GM19023 (cell line): ENCODE measurements at regions not wholly inside any gene's neighbourhood (a gene's known extent, or its start where the extent isn't known, plus 50 kb on each side); places are given as distances from the start of the nearest gene placed in this dataset.
"Not testable (repeated sequence)": the region's sequence is repeated elsewhere in the genome, so short reads cannot be mapped to it uniquely, and the experiment has no call there.

Experiments used
- ATAC-seq: cut with Tn5 transposase; IDR thresholded peaks from one replicate; pipeline ENCODE4 v1.9.1; 2021; ENCODE audit warnings: mild to moderate bottlenecking, moderate library complexity; ENCODE audit not compliant: unreplicated experiment

DNA sequence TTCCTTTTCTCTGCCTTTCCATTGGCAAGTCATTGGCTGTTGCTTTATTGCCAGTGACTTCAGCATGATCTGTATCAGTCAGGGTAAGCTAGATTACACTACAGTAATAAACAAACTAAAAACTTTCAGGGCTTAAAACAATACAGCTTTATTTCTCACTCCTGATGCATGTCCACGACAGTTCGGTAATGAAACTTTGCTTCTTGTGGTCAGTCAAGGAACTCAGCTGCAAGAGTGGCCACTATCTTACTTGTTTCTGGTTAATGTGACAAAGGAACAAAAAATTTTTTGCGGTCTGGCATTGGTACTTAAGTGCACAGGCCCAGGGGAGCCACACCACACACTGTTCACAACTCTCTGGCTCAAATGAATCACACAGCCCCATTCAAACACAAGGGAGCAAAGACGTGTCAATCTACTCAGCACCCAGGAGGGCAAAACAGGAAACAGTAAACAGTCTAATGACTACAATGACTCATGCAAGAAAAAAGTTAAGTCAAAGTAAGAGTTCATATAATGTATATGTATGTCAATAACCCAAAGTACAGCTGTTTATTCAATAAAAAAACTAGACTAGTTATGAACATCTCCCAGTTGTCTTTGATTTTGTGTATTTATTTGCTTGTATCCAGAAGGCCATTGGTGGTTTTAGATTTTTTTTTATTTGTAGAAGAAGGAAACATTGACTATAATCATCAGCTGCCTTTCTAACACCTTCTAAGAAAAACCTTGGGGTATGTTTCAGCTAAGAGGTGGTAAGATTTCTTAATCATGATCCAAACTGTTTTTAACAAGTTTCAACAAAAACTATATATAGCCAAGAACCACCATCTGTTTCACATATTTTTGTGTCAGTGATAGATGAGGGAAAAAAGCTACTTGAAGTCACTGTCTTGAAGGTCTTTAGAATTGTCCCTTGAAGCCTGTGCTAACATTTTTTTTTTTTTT lies 134.4 kb upstream of the FAM3C start:
- ATAC-seq = peak; percentile 99

DNA sequence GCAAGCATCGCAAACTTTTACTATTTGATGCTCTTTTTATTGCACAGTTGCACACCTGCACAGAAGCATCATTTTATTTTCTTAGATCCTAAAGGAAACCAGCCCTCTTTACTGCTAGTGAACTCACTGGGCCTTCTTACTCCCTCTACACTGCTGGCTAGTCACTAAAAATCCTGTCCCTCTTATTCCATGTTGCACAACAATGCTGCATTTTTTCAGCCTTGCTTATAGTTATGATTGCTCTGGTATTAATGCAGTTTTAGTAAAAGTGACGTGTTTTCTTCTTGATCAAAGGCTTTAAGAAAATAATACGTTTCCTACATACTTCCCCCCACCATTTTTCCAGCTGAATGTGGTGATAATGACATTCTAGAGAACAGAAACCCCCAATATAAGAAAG lies 132.9 kb upstream of the FAM3C start:
- ATAC-seq = no peak

DNA sequence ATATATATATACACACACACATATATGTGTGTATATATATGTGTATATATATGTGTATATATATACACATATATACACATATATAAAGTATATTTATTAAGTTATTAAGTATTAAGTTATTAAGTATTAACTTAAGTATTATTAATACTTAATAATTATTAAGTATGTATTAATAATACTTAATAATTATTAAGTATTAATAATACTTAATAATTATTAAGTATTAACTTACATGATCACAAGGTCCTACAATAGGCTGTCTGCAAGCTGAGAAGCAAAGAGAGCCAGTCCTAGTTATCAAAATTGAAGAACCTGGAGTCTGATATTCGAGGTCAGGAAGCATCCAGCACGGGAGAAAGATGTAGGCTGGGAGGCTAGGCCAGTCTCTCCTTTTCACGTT lies 130.1 kb upstream of the FAM3C start:
- not testable (repeated sequence) for ATAC-seq

DNA sequence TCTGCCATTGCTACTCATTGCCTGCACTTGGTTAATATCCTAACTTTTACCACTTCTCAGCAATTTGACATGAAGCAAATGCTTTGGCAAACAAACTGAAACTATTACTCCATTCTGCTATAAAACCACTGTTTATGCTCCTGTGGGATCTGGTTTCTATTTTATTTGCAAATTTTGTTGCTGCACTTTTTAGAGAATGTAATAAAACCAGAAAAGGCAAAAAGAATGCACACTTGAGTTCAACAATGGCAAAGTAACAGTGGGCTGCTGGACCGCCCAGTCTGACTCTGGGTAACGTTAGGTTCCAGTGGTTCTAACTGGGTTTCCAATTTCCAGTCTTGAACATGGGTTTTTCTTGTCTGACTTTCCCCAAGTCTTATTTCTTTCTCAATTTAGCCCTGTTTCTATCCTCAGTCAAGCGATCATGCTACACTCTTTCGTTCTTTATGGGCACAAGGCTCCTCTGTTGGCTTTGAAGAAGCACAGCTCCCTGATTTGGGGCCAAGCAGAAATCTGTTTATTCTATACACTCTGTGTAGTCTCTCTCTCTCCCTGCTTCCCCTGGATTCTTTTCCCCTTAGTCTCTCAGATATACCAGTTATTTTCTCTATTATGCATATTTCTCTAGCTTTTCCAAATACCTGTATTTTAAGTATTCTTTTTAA lies 129.2 kb upstream of the FAM3C start:
- ATAC-seq = no peak

DNA sequence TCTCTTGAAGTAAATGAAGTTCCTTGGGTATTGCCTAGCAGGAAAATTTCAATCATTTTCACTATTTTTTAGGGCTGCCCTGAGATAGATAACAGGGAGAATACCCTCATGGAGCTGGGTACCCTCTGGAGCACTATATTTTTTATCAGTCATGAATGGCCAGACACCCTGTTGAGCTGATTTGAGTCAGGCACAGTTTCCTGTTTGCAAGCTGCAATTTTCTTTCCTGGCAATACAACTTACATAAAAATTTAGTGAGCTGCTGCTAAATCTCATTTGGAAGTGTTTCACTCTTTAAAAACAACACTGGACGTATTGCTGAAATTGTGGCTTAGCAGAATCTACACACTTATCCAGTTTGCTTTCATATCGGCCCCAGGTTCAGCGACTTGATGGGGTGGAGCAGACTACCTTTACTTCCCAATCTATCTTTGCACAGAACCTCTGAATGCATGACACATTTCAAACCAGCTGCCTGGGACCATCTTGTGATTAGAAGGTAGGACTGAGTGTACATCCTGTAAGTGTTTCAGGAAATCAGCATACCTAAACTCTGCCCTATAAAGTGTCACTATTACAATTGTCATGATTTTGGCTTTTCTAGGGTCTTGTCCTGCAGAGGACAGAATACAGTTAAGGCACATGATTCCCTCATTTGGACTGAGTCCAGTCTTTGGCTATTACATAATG lies 125.7 kb upstream of the FAM3C start:
- ATAC-seq = no peak

DNA sequence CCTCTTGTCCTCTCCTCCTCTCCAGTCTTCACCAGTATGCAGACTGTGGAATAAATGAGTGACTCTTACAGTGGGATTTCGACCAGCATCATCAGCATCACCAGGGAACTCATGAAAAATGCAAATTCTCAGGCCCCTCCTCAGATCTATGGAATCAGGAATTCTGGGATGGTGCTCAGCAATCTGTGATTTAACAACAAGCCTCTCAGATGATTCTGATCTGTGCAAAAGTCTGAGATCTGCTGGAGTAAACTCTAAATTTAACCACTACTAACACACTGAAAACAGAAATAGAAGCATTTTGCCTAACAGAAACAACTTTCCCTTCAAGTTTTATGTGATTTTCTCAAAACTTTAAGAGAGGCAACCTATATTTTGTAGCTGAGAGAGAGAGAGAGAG lies 124.8 kb upstream of the FAM3C start:
- ATAC-seq = no peak

DNA sequence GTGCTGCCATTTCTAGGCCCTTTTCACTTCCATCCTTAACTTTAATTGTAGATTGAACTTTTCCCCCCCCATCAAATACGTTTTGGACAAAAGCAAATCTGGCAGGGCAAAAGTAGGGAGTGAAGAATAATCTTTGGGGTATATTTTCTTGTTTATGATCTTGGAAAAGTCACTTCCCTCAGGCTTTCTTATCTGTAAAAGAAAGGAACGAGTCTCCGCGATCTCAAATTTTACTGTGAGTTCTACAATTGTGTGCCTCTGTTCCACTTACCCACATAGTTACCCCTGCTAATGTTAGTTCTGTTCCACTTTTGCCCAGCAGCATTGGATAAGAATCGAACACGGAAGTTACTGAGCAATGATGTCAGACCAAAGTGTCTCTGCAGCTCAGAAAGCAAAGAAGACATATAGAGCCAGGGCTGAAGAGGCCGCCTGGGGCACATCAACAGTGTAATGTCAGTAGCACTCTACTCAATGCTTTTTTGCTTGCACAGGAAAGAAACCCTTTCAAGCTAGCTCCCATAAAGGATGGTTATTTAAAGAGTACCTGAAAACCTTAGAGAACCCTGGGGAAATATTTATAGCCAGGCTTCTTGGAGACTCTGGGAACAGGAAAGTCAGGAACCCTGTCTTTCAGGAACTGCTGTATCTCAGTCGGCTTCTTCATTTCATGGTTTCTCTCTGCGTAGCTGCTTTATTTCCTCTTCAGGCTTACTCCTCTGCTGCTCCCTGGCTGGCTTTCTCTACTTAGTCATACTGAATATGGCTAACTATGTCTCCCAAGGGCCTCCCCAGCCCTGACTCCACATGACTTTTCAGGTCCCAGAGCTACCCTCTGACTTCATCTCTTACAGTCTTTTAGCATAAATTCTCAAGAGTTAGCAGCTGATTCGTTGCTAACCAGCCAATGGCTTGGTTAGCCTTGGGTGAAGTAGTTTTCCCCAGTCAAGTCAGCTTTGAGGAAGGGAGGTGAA lies 123.7 kb upstream of the FAM3C start:
- ATAC-seq = peak; percentile 90

DNA sequence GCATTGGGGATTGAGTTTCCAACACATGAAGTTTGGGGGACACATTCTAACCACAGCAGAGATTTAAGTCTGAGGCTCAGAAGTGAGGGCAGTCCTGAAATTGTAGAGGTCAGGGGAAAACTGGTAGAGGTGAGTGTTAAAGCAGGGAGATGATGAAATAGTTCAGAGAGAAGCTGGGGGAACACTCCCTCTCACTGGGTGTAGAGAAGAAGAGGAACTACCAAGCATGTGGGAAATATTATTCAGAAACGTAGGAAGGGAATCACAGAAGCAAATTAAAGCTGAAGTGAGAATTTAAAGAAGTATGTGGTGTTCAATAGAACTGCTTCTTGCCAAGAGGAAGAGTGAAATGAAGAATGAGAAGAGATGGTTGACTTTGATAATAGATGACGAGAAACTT lies 121.5 kb upstream of the FAM3C start:
- no peak for ATAC-seq

DNA sequence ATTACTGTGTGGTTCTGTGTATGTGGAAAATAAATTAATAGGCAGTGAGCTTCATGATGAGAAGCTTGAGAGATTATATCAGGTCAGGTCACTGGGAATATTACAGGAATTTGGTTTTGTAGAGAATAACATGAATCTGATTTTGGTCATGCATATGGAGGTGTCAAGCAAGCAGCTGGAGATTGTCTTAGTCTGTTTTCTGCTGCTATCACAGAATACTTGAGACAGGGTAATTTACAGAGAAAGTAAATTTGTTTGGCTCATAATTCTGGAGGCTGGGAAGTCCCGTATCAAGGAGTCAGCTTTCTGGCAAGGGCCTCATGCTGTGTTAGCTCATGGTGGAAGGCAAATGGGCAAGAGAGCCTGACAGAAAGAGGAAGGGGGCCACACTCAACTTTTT lies 120.7 kb upstream of the FAM3C start:
- ATAC-seq = no peak

DNA sequence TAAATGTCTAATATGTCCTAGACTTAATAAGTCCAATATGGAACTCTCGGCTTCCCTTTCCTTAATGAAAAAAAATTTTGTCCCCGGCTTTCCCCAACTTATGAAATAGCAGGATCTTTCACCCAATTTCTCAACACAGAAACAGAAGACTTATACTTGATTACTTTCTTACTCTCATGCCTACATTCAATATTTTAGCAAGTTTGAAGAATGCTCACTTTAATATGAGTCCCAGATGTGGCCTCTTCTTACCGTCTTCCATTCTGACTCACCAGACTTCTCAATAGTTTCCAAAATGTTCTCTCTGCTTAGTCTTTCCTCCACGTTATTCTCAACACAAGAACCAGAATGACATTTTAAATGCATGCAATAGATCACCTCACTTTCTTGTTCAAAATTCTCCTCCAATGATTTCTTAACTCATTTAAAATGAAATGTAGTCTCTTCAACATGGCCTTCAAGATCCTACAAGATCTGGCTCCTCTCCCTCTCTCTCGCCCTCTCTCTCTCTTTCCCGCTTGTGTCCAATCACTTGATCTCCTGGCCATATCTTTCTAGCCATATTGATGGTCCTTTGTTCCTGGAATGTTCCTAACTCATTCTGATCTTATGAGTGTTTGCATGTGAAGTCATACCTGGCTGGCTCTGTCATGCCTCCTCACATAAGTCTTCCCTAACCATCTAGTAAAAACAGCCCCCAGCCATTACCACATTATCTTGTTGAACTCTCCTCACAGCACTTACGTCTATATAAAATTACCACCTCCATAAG lies 119.7 kb upstream of the FAM3C start:
- no peak for ATAC-seq

DNA sequence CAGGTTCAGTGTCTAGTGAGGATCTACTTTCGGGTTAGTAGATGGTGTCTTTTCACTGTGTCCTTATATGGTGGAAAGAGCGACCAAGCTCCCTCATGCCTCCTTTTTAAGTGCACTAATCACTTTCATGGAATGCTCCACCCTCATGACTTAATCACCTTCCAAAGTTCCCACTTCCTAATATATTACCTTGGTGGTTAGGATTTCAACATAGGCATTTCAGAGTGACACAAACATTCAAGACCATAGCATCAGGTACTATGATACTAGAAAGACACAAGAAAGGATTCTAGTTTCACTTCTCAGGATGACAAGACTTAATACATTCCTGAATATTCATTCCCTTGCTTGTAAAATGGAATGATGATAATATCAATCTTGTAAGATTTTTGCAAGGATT lies 119.1 kb upstream of the FAM3C start:
- no peak for ATAC-seq

DNA sequence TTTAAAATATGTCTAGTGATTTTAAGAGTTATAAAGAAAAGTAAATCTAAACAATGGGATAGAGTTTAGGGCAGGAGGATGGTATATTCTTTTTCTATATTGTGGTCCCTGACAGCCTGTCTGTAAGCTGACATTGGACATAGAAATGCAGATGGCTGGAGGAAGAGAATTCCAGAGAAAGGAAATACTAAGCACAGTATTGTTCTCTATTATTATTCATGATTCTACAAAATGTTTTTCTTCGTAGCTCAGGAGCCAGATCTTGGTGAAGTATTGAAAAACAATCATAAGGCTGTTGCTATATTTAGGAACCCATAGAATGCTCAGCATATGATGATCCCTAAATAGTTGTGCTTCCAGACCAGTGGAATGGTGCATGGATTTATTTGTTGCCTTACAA lies 117.0 kb upstream of the FAM3C start:
- ATAC-seq = no peak

DNA sequence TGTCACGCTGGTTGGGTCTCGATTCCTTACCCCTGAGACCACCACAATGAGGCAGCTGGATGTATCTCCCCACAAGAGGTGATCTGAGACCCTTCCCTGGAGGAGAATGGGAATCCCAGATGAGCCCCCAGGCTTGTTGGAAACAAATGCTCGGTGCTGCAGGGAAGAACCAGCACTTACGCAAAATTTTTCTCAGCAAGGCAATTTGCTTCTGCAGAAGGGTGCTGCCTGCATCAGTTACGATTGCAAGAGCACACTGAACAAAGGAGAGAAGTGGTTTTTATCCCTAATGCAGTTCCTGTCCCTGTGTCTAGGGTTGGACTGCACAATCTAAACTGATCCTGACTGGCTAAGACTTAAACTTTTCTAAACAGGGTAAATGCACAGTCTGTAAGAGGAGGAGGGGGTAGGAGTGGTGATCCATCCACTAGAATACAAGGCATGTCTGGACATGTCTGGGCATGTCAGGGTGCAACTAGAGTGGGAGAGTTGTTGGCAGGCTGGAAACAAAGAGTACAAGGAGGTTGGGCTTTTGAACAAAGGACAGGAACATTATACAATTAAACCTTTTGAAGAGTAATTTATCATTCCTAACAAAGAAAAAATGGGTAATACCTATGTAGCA lies 114.9 kb upstream of the FAM3C start:
- no peak for ATAC-seq

DNA sequence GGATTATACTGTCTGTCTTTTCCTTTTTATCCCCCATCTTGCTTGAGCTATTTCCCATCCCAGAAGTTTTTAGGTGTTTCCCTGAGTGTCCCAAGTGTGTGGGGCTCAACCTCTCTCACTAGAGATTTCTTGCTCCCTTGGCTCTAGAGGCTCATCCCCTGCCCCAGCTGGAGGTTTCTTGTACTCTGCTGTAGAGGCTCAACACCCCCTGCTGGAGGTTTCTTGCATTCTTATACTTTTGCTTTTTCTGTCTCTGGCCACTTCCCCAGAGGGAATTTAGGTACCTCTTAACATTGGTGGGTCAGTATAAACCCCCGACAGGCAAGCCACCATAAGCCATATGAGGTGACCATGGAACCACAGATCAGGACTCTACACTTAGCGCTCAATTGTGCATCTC lies 114.2 kb upstream of the FAM3C start:
- ATAC-seq = no peak

DNA sequence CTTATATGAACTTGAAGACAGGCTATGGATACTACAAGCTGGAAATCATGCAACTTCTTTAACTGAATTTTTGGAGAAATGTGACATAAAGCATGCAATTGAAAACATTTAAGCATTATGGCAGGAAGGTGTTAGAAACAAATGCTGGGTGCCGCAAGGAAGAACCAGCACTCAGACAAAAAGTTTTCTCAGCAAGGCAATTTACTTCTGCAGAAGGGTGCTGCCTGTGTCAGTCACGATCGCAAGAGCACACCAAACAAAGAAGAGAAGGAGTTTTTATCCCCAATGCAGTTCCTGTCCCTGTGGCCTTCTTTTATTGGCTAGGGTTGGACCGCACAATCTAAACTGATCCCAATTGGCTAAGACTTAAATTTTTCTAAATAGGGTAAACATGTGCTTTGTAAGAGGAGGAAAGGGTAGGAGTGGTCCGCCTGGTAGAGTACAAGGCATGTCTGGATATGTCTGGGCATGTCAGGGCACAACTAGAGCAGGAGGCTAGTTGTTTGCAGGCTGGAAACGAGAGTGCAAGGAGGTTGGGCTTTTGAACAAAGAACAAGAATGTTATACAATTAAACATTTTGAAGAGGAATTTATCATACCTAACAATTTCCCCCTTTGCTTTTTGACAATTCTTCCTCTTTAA lies 109.6 kb upstream of the FAM3C start:
- ATAC-seq = no peak

DNA sequence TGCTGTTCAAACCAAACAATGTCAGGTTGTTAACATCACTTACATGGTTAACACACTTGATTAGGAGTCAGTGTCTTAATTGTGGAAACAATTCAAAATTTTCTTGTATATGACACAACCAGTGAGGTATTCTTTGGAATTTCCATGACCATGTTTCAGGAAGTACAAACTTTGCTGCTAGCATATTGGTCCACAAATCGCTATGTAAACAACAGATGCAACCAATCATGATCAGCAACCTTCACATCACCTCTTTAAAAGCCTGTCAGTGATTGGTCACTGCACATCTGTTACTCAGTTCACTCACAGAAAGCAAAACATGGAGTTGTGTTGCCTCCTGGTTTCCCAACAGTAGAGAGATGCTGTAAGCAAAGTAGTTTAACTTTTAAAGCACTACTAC lies 108.9 kb upstream of the FAM3C start:
- no peak for ATAC-seq

DNA sequence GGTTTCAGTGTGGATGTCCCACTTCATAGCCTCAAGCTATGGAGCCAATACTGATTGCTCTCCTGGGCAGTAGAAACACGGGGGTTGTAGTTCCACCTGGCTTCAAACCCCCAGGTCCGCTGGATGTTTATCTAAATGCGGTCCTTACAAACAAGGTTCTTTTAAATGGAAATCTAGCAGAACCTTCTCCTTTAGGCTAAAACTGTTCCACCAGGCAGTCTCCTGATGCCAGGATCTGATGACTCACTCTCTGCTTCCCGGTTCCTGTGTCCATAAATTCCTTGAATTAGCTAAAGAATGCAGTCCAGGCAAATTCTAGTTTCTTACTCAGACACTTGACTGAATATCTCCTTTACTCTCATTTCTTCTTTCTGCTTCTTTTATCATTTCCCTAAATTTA lies 108.4 kb upstream of the FAM3C start:
- no peak for ATAC-seq

DNA sequence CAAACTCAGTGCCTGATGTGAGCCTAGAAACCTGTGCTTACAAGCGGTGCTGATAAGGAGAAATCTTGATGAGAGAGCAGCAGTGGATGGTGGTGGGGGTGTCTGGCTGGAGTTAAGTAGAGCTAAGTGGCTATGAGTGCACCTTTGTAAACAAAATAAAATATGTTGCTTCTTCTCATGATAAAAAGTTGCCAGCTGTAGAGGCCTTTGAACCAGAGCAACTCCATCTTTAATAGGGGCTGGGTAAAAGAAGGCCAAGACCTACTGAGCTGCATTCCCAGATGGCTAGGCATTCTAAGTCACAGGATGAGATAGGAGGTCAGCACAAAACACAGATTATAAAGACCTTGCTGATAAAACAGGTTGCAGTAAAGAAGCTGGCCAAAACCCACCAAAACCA lies 107.6 kb upstream of the FAM3C start:
- ATAC-seq = no peak

DNA sequence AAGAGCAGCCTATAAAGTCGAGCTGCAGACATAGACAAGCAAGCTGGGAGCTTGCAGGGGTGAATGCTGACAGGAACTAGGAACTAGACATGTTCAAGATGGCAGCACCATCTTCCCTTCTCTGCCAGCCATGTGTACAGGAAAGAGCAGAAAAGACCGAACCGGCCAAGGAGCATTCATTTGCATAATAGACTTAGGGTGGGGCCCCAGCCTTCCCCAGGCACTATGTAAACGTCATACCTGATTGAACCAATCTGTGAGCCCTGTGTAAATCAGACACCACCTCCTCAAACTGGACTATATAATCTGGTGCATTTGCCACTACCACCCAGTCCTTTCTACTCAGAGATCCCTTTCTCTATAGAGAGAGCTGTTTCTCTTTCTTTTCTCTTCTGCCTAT lies 106.9 kb upstream of the FAM3C start:
- ATAC-seq = no peak
